Gastrocnemius medialis (tissue), 4 donors: ENCODE measurements at regions not wholly inside any gene's neighbourhood (a gene's known extent, or its start where the extent isn't known, plus 50 kb on each side); places are given as distances from the start of the nearest gene placed in this dataset.

Experiments used
- ATAC-seq, 2 donors: fragments of 150-250 bp; one replicate each; pipeline ENCODE4 v1.9.1; 2016
- DNase-seq, 2 donors: peaks; one replicate each; pipeline ENCODE4 v3.0.0-alpha.2; 2019
- H3K27ac ChIP-seq, 4 donors: fragments of 200-600 bp; sonication (generic); 1 replicate in 1 of 4; 2 replicates in 3 of 4; pipeline ENCODE4 v1.5.1; 2016 to 2018; ENCODE audit warnings: mild to moderate bottlenecking in 2 of 4, moderate library complexity in 1 of 4
- H3K27me3 ChIP-seq, 3 donors: fragments of 200-600 bp; sonication (generic) in 2 of 3; 1 replicate in 1 of 3; 2 replicates in 2 of 3; pipeline versions ENCODE4 v1.5.1 to v1.6.0; 2016 to 2019; ENCODE audit warnings: mild to moderate bottlenecking in 1 of 3, moderate library complexity in 1 of 3
- H3K36me3 ChIP-seq, 2 donors: fragments of 200-600 bp; sonication (generic) in 1 of 2; one replicate each; pipeline ENCODE4 v1.5.1; 2017 to 2018
- H3K4me1 ChIP-seq, 2 donors: fragments of 200-600 bp; sonication (generic) in 1 of 2; one replicate each; pipeline ENCODE4 v1.5.1; 2016 to 2017; ENCODE audit warnings: mild to moderate bottlenecking in 2 of 2
- H3K4me3 ChIP-seq, 4 donors: fragments of 200-600 bp; sonication (generic) in 3 of 4; 1 replicate in 1 of 4; 2 replicates in 3 of 4; pipeline ENCODE4 v1.5.1; 2016 to 2019; ENCODE audit warnings: mild to moderate bottlenecking in 2 of 4
- H3K9me3 ChIP-seq, 3 donors: fragments of 200-600 bp; sonication (generic) in 2 of 3; 1 replicate in 1 of 3; 2 replicates in 2 of 3; pipeline ENCODE4 v1.5.1; 2016 to 2019
- POLR2A ChIP-seq, 2 donors: fragments of 450-650 bp; IDR thresholded peaks; one replicate each; pipeline ENCODE4 v1.6.1; 2017; ENCODE audit warnings: antibody characterized with exemption in 2 of 2, mild to moderate bottlenecking in 2 of 2, moderate library complexity in 2 of 2
- in situ Hi-C, 4 donors: fragments of 200-750 bp; cut with MboI; loops; one replicate each; pipeline versions ENCODE4 v1.15.0 to v1.8.0; 2017; ENCODE audit warnings: low sequenced_read_pairs in 4 of 4
- intact Hi-C: fragments of 100-400 bp; cut with DNase I; formaldehyde crosslinking; loops from one replicate; pipeline ENCODE4 v1.15.1; 2023; ENCODE audit warnings: low total_unique reads
- TF ChIP-seq, protein P1 (sequence below), 5 experiments: fragments of 450-650 bp in 3 of 5; fragments of 200-600 bp in 2 of 5; sonication (generic) in 2 of 5; IDR thresholded peaks in 4 of 5; conservative IDR thresholded peaks in 1 of 5; 1 replicate in 4 of 5; 2 replicates in 1 of 5; pipeline ENCODE4 v1.5.1; 2016 to 2019; ENCODE audit warnings: antibody characterized with exemption in 5 of 5, mild to moderate bottlenecking in 3 of 5, moderate library complexity in 3 of 5

DNA sequence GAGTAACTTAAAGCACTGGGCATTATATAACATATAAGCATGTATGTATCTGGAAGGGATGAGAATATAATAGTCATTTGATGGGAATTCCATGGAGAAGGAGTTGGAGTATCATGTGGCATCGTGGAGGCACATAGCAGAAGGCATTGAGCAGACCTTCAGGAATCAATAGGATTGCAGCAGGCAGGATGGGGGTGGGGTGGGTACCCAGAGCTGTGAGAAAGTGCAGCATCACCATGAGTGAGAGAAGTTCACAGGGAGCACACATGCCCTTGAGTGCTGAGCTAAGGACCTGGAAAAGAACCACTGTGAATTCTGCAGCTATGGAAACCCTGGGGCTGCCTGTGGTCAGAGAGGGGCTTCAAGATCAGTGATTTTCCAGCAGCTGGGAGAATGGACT lies 57.3 kb downstream of the MED10 start:
- ATAC-seq (no peak), DNase-seq (no peak)
- Histone ChIP-seq H3K9me3 (no peaks in the 10 kb centered on the region), H3K4me3 (no peak overlapping the region), H3K27me3 (no peaks in the 10 kb centered on the region), H3K36me3 (no peaks in the 10 kb centered on the region), H3K4me1 (no peaks in the 10 kb centered on the region), H3K27ac (no peak overlapping the region)
- intact Hi-C loops (no loop called here), in situ Hi-C loops (no loop called here)
- no peak for TF ChIP-seq POLR2A (IDR thresholded peaks at IDR 0.05)
- TF ChIP-seq, protein P1, sequence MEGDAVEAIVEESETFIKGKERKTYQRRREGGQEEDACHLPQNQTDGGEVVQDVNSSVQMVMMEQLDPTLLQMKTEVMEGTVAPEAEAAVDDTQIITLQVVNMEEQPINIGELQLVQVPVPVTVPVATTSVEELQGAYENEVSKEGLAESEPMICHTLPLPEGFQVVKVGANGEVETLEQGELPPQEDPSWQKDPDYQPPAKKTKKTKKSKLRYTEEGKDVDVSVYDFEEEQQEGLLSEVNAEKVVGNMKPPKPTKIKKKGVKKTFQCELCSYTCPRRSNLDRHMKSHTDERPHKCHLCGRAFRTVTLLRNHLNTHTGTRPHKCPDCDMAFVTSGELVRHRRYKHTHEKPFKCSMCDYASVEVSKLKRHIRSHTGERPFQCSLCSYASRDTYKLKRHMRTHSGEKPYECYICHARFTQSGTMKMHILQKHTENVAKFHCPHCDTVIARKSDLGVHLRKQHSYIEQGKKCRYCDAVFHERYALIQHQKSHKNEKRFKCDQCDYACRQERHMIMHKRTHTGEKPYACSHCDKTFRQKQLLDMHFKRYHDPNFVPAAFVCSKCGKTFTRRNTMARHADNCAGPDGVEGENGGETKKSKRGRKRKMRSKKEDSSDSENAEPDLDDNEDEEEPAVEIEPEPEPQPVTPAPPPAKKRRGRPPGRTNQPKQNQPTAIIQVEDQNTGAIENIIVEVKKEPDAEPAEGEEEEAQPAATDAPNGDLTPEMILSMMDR (IDR thresholded peaks at IDR 0.05 in 4 of 5, conservative IDR thresholded peaks at IDR 0.05 in 1 of 5): no peak

DNA sequence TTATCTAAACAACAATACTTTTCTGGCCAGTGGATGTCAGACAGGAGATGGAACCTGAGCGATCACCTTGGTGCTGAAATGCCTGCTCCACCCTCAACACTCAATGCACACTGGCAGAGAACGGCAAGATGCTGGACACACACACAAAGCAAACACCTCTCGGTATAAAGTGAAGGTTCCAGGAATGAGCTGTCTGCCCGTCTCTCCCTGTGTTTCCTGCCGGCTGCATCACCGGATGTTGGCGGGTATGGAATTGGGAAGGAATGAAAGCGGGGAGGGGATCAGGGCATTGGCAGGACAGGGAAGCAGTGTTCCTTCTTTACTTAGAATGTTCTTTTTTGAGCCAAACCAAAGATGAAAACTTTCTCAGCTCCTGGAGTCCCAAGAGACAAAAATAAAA lies 59.2 kb downstream of the MED10 start:
- ATAC-seq: no peak
- Histone ChIP-seq H3K9me3 (no peaks in the 10 kb centered on the region), H3K27ac (no peak overlapping the region), H3K4me3 (no peak overlapping the region), H3K27me3 (no peaks in the 10 kb centered on the region), H3K36me3 (no peaks in the 10 kb centered on the region), H3K4me1 (no peaks in the 10 kb centered on the region)
- intact Hi-C loops: no loop called here
- in situ Hi-C loops: no loop called here
- TF ChIP-seq, protein P1 (IDR thresholded peaks at IDR 0.05 in 4 of 5, conservative IDR thresholded peaks at IDR 0.05 in 1 of 5): no peak
- no peak for TF ChIP-seq POLR2A (IDR thresholded peaks at IDR 0.05)
- DNase-seq: no peak

DNA sequence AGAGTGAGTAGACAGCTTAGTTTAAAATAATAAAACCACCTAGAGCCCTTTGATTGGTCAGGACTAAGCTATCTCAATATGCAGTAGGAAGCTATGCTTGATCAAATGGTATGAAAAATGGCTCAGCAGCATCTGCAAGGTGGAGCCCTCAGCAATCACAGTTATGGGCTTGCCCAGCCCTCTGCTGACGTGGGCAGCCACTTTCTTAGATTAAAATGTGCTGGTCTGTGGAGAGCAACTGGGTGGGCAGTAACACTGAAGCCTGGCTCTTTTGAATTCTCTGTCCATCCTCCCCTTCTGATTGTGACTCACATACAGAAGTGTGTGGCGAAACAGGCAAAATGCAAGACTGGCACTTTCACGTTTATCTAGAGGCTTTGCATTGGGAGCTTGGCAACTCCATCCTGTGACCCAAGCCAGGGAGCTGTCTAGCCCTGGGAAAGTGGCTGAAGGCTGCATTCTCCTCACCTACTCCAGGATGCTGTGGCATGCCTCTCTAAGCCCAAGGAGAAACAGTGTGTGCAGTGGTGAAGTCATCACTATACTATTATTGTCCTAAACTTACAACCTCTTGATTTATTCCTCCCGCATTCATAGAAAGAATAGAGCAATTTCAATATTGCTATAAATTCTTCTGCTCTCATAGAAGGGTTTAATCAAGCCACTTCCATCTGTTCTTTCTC lies 61.1 kb downstream of the MED10 start:
- no peak for DNase-seq
- in situ Hi-C loops: no loop called here
- intact Hi-C loops: no loop called here
- no peaks in the 10 kb centered on the region for H3K36me3 ChIP-seq
- no peak for TF ChIP-seq POLR2A (IDR thresholded peaks at IDR 0.05)
- TF ChIP-seq, protein P1 (IDR thresholded peaks at IDR 0.05 in 4 of 5, conservative IDR thresholded peaks at IDR 0.05 in 1 of 5): no peak
- H3K27ac ChIP-seq: no peak overlapping the region
- H3K4me1 ChIP-seq: peaks cover 0 to 1% of the 10 kb centered on the region in 2 donors
- no peak overlapping the region for H3K4me3 ChIP-seq
- no peaks in the 10 kb centered on the region for H3K27me3 ChIP-seq
- no peak for ATAC-seq
- H3K9me3 ChIP-seq: no peaks in the 10 kb centered on the region

DNA sequence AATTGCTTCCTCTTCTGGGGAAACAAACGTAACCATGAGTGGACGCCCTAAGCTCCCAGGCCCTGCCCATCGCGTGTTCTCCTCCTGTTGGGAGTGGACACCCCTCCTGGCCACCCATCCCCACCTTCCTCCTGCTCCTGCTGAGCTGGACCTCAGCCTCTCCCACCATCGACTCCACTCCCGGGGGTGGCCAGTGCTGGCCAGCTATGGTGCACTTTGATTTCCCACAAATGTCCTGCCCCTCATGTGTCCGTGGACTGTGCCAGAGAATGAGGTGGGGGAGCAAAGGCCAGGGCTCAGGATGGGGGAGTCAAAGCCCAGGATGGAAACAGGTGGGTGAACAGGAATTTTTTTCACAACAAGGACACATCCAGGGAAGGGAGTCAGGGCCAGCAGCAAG lies 62.8 kb downstream of the MED10 start:
- TF ChIP-seq, protein P1 (IDR thresholded peaks at IDR 0.05 in 4 of 5, conservative IDR thresholded peaks at IDR 0.05 in 1 of 5): no peak
- no peak for TF ChIP-seq POLR2A (IDR thresholded peaks at IDR 0.05)
- H3K36me3 ChIP-seq: no peaks in the 10 kb centered on the region
- DNase-seq: no peak
- no peak overlapping the region for H3K4me3 ChIP-seq
- H3K27ac ChIP-seq: no peak overlapping the region
- no peak for ATAC-seq
- H3K27me3 ChIP-seq: no peaks in the 10 kb centered on the region
- no peaks in the 10 kb centered on the region for H3K9me3 ChIP-seq
- in situ Hi-C loops: no loop called here
- intact Hi-C loops: no loop called here
- H3K4me1 ChIP-seq: peaks cover 0 to 5% of the 10 kb centered on the region in 2 donors
